OCI-LY7 (cell line): ENCODE measurements at regions not wholly inside any gene's neighbourhood (a gene's known extent, or its start where the extent isn't known, plus 50 kb on each side); places are given as distances from the start of the nearest gene placed in this dataset.
"Not testable (repeated sequence)": the region's sequence is repeated elsewhere in the genome, so short reads cannot be mapped to it uniquely, and the experiment has no call there.

Experiments
- BruUV-seq: library from RNA; stranded (reverse); fragments of 400-500 nt; replicated peaks from 2 replicates; lab custom pipeline; 2021; lab: Mats Ljungman, UMichigan
- CTCF ChIA-PET: fragments of 300-600 bp; sonication (Branson Sonifier 250); formaldehyde crosslinking; loops from one replicate; lab custom pipeline; 2022; ENCODE audit warnings: antibody characterized with exemption; ENCODE audit not compliant: unreplicated experiment; lab: Charles Lee
- POLR2A ChIA-PET: fragments of 300-600 bp; sonication (Branson Sonifier 250); formaldehyde crosslinking; loops from one replicate; lab custom pipeline; 2022; ENCODE audit warnings: antibody characterized with exemption; lab: Charles Lee
- DNase-seq: peaks from one replicate; pipeline ENCODE4 v3.0.0-alpha.2; 2015; ENCODE audit warnings: low spot score
- H2AFZ ChIP-seq: fragments of 200-600 bp; sonication (generic), shearing (Covaris generic); 2 replicates; pipeline ENCODE4 v1.6.1; 2014; ENCODE audit warnings: mild to moderate bottlenecking, antibody characterized with exemption, low read length, moderate library complexity
- H3K27ac ChIP-seq: fragments of 200-600 bp; sonication (generic); 2 replicates; pipeline ENCODE4 v1.5.1; 2014; ENCODE audit warnings: mixed run types, low read depth, mild to moderate bottlenecking, moderate library complexity, low read length, inconsistent platforms; ENCODE audit not compliant: poor library complexity, severe bottlenecking
- H3K36me3 ChIP-seq: fragments of 200-600 bp; sonication (generic); 2 replicates; pipeline ENCODE4 v1.6.1; 2014; ENCODE audit warnings: mild to moderate bottlenecking, antibody characterized with exemption, low read length, moderate library complexity, mixed read lengths; ENCODE audit not compliant: insufficient read depth
- H3K4me1 ChIP-seq: fragments of 200-600 bp; sonication (generic); 2 replicates; pipeline ENCODE4 v1.5.1; 2014; ENCODE audit warnings: mild to moderate bottlenecking, low read length; ENCODE audit not compliant: insufficient read depth, poor library complexity, severe bottlenecking
- H3K4me2 ChIP-seq: fragments of 200-600 bp; sonication (generic); 2 replicates; pipeline ENCODE4 v1.6.1; 2014; ENCODE audit warnings: mild to moderate bottlenecking, low read length
- H3K4me3 ChIP-seq: fragments of 200-600 bp; sonication (generic); 2 replicates; pipeline ENCODE4 v1.5.1; 2014; ENCODE audit warnings: mild to moderate bottlenecking, low read depth, low read length; ENCODE audit not compliant: poor library complexity, severe bottlenecking
- H3K79me2 ChIP-seq: fragments of 200-600 bp; sonication (generic); 2 replicates; pipeline ENCODE4 v1.6.1; 2016; ENCODE audit warnings: low read depth, mild to moderate bottlenecking, low read length, moderate library complexity, mixed read lengths; ENCODE audit not compliant: insufficient read depth
- H3K9me2 ChIP-seq: fragments of 200-600 bp; sonication (generic); 2 replicates; pipeline ENCODE4 v1.6.1; 2016; ENCODE audit warnings: mild to moderate bottlenecking, low read length, mixed read lengths; ENCODE audit not compliant: insufficient read depth
- H3K9me3 ChIP-seq: fragments of 200-600 bp; sonication (generic); 2 replicates; pipeline ENCODE4 v1.6.1; 2014; ENCODE audit warnings: mild to moderate bottlenecking, mixed run types, low read length, mixed read lengths
- H4K20me1 ChIP-seq: fragments of 200-600 bp; sonication (generic); 2 replicates; pipeline ENCODE4 v1.6.1; 2014; ENCODE audit warnings: mild to moderate bottlenecking, antibody characterized with exemption, low read length, moderate library complexity, mixed read lengths; ENCODE audit not compliant: insufficient read depth
- EZH2phosphoT487 ChIP-seq: fragments of 200-600 bp; sonication (generic); IDR thresholded peaks from 2 replicates; pipeline ENCODE4 v1.6.1; 2018; ENCODE audit warnings: low read depth, borderline replicate concordance, mild to moderate bottlenecking, mixed run types, antibody characterized with exemption, low read length, moderate library complexity, mixed read lengths
- intact Hi-C: fragments of 100-400 bp; cut with micrococcal nuclease; formaldehyde crosslinking; loops from one replicate; pipeline ENCODE4 v1.10.0; 2022; ENCODE audit not compliant: unreplicated experiment
- TF ChIP-seq, protein P1 (sequence below): fragments of 200-600 bp; sonication (generic); conservative IDR thresholded peaks from 2 replicates; pipeline ENCODE4 v1.5.1; 2014; ENCODE audit warnings: mild to moderate bottlenecking, antibody characterized with exemption, low read length, moderate library complexity, mixed read lengths

DNA sequence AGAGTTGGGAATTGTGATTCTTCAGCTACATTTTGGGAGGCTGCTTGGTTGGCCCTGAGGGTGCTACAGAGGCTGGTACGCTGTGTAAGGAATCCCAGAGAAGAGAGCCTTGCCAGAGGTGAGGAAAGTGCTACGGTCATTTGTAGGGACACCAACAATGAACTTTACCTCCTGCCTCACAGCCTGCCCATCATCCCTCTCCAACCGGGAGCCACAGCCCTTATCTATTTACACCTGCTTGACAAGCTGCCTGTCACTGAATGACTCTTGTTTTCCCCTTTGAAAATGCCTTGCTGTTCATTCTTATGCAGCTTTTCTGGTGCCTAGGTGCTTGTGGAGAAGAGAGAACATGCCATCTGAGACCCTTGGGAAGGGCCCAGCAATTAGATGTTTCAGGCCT is 110.8 kb downstream of the PCSK1 start:
- Histone ChIP-seq H3K4me3 (no peak overlapping the region), H3K9me2 (no peaks in the 10 kb centered on the region), H3K27ac (no peak overlapping the region), H2AFZ (no peak overlapping the region), H4K20me1 (no peaks in the 10 kb centered on the region), H3K36me3 (no peaks in the 10 kb centered on the region), H3K4me1 (no peaks in the 10 kb centered on the region), H3K9me3 (no peaks in the 10 kb centered on the region), H3K4me2 (no peak overlapping the region), H3K79me2 (no peaks in the 10 kb centered on the region)
- TF ChIP-seq EZH2phosphoT487, result no peak
- TF ChIP-seq, protein P1, sequence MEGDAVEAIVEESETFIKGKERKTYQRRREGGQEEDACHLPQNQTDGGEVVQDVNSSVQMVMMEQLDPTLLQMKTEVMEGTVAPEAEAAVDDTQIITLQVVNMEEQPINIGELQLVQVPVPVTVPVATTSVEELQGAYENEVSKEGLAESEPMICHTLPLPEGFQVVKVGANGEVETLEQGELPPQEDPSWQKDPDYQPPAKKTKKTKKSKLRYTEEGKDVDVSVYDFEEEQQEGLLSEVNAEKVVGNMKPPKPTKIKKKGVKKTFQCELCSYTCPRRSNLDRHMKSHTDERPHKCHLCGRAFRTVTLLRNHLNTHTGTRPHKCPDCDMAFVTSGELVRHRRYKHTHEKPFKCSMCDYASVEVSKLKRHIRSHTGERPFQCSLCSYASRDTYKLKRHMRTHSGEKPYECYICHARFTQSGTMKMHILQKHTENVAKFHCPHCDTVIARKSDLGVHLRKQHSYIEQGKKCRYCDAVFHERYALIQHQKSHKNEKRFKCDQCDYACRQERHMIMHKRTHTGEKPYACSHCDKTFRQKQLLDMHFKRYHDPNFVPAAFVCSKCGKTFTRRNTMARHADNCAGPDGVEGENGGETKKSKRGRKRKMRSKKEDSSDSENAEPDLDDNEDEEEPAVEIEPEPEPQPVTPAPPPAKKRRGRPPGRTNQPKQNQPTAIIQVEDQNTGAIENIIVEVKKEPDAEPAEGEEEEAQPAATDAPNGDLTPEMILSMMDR, result no peak
- ChIA-PET POLR2A (interaction anchor here (0.6 to 1.2 kb wide), 2 partner anchors 10 to 650 kb away, joined by 3 to 4 read pairs; no protein-coding TSS in a partner anchor), CTCF (no interaction called here)
- no peak for DNase-seq
- intact Hi-C loops, result no loop called here
- BruUV-seq, result no TSS peak

DNA sequence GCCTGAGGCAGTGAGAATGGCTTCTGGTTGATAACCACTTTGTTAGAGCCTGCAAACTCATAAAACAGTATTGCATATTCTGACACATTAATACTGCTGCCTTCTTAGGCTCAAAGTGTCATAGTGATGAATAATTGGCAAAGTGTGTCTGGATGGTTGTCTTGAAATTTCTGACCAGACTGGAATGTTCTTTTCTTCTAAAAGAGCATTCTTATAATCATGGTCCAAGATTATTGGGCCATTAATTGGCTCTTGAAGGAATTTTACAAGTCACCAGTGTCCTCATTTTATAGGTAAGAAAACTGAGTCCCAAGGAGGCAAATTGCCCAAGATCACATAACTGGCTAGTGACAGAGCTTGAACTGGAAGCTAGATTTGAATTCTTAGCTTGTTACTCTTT is 111.7 kb downstream of the PCSK1 start:
- DNase-seq, result no peak
- H3K4me3 ChIP-seq, result no peak overlapping the region
- intact Hi-C loops, result no loop called here
- no peaks in the 10 kb centered on the region for H3K4me1 ChIP-seq
- ChIA-PET POLR2A (interaction anchor here (1.2 kb wide), 1 partner anchor 9 kb away, joined by 3 read pairs; no protein-coding TSS in a partner anchor), CTCF (no interaction called here)
- H3K4me2 ChIP-seq, result no peak overlapping the region
- H2AFZ ChIP-seq, result no peak overlapping the region
- H3K27ac ChIP-seq, result no peak overlapping the region
- H3K36me3 ChIP-seq, result no peaks in the 10 kb centered on the region
- no peaks in the 10 kb centered on the region for H3K79me2 ChIP-seq
- TF ChIP-seq EZH2phosphoT487, result no peak
- TF ChIP-seq, protein P1, result no peak
- H3K9me3 ChIP-seq, result no peaks in the 10 kb centered on the region
- H4K20me1 ChIP-seq, result no peaks in the 10 kb centered on the region
- no TSS peak for BruUV-seq
- H3K9me2 ChIP-seq, result no peaks in the 10 kb centered on the region

DNA sequence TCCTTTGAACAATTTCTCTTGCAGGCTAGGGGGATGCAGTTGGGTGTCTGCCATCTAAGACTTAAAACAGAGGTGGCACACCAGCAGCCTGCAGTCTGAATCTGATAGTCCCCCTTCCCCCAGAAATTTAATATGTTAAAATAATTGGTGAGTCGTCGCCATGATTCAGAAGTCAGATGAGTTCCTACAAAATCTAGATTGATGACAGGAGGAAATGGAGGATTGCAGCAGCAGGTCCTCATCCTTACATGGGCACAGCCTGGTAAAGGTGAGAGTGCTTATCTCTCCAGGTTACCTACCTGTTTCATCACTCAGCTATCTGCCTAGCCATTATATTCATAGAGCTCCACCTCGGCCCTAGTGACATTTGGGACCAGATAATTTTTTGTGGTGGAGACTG is 112.3 kb downstream of the PCSK1 start:
- no peak for DNase-seq
- Histone ChIP-seq H3K36me3 (no peaks in the 10 kb centered on the region), H3K4me3 (no peak overlapping the region), H4K20me1 (no peaks in the 10 kb centered on the region), H3K4me1 (no peaks in the 10 kb centered on the region), H3K27ac (no peak overlapping the region), H2AFZ (no peak overlapping the region), H3K9me3 (no peaks in the 10 kb centered on the region), H3K4me2 (no peak overlapping the region), H3K9me2 (no peaks in the 10 kb centered on the region), H3K79me2 (no peaks in the 10 kb centered on the region)
- ChIA-PET CTCF (no interaction called here), POLR2A (no interaction called here)
- intact Hi-C loops, result no loop called here
- no TSS peak for BruUV-seq
- no peak for TF ChIP-seq EZH2phosphoT487
- TF ChIP-seq, protein P1, result no peak

DNA sequence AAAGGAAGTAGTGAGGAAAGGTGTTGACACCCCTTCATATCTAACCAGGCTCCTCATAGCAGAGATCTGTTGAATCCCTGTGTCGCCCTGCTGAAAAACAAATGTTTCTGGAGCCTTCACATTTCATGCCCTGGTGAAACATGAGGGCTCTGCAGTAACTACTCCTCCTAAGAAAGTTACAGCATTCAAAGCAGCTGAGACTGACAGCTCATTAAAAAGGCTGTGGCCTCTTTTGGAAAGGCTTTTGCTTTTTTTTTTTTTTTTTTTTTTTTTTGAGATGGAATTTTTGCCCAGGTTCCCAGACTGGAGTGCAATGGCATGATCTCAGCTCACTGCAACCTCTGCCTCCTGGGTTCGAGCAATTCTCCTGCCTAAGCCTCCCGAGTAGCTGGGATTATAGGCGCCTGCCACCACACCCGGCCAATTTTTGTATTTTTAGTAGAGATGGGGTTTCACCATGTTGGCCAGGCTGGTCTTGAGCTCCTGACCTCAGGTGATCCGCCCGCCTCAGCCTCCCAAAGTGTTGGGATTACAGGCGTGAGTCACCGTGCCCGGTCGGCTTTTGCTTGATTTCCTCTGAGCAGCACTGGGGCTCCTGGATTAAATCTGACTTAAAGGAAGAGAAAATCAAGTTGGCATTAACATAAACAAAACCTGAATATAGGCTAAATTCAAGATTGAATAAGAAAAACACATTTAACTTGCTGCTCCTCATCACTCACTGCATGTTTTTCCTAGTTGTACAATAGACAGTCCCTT is 112.9 kb downstream of the PCSK1 start:
- H3K4me3 ChIP-seq, H3K36me3 ChIP-seq, H3K27ac ChIP-seq, H3K4me1 ChIP-seq, CTCF ChIA-PET, H3K79me2 ChIP-seq, H2AFZ ChIP-seq, DNase-seq, BruUV-seq, intact Hi-C loops, H4K20me1 ChIP-seq, H3K9me3 ChIP-seq, H3K9me2 ChIP-seq, H3K4me2 ChIP-seq: not testable (repeated sequence)
- POLR2A ChIA-PET, result interaction anchor here (0.6 kb wide), 1 partner anchor 65 kb away, joined by 3 read pairs; no protein-coding TSS in a partner anchor
